PC-3 (cell line): ENCODE measurements at regions not wholly inside any gene's neighbourhood (a gene's known extent, or its start where the extent isn't known, plus 50 kb on each side); places are given as distances from the start of the nearest gene placed in this dataset.

Experiments
- CTCF ChIP-seq: fragments of 300-600 bp; sonication (generic); conservative IDR thresholded peaks from 2 replicates; pipeline ENCODE4 v1.5.1; 2017; ENCODE audit warnings: antibody characterized with exemption, low read depth, mild to moderate bottlenecking, low read length
- EZH2 ChIP-seq: fragments of 300-600 bp; sonication (generic); IDR thresholded peaks from one replicate; pipeline ENCODE4 v1.6.1; 2017; ENCODE audit warnings: antibody characterized with exemption, mild to moderate bottlenecking, low read length; ENCODE audit not compliant: unreplicated experiment
- EZH2phosphoT487 ChIP-seq: fragments of 300-600 bp; sonication (generic); IDR thresholded peaks from 2 replicates; pipeline ENCODE4 v1.6.1; 2018; ENCODE audit warnings: mild to moderate bottlenecking, antibody characterized with exemption, low read length, borderline replicate concordance

- TF ChIP-seq EZH2, result no peak
- TF ChIP-seq CTCF, result no peak
- TF ChIP-seq EZH2phosphoT487, result no peak
These were observed 136.9 kb upstream of the CNOT2 start for GRCh38 chr12:70106347-70106746.
